NCI-H1105 treated with DMSO at 0.1 percent for 48 hours (cell line): ENCODE measurements at regions not wholly inside any gene's neighbourhood (a gene's known extent, or its start where the extent isn't known, plus 50 kb on each side); places are given as distances from the start of the nearest gene placed in this dataset.

Experiments
- DNase-seq: peaks from one replicate; lab custom pipeline; 2025; lab: John Stamatoyannopoulos, UW

GRCh38 chr4:85260064-85260463, 214.9 kb upstream of the ARHGAP24 start:
- no peak for DNase-seq

- no peak for DNase-seq
Observed at GRCh38 chr4:85265234-85265633, 209.7 kb upstream of the ARHGAP24 start.

GRCh38 chr4:85268188-85268587, 206.8 kb upstream of the ARHGAP24 start:
- DNase-seq: no peak

DNA sequence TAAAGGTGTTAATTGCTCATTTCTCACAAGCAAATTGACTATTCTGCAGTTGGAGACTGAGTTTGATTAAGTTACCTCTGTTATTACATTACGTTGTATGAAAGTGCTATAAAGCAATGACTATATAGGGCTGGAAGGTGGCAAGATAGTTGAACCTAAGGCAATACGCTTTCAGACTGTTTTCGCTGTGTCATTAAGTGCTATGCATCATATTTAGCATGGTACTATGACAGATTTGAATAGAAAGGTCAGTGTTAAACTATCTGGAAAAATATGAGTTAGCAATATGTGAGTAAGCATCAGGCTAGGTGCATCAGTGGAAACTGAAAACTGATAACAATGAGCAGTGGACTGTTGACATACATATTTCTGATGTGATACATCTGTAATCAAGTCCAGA, 206.0 kb upstream of the ARHGAP24 start:
- no peak for DNase-seq

GRCh38 chr4:85274955-85275354, 200.0 kb upstream of the ARHGAP24 start:
- DNase-seq: no peak

- DNase-seq: no peak
Observed at GRCh38 chr4:85280963-85281362, 194.0 kb upstream of the ARHGAP24 start.

- DNase-seq: no peak
Observed at GRCh38 chr4:85291226-85291625, 183.7 kb upstream of the ARHGAP24 start.

DNA sequence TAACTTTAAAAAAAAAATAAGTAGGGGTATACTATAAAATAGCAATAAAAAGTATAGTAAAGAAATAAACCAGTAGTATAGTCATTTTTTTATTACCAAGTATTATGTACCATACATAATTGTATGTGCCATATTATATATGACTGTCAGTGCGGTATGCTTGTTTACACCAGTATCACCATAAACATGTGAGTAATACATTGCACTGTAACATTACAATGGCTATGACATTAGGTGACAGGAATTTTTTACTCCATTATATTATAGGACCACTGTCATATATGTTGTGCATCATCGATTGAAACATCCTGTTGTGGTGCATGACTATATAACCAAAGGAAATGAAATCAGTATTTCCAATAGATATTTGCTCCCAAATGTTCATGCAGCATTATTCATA, 176.9 kb upstream of the ARHGAP24 start:
- DNase-seq: no peak

GRCh38 chr4:85302193-85302736, 172.7 kb upstream of the ARHGAP24 start:
- no peak for DNase-seq

DNA sequence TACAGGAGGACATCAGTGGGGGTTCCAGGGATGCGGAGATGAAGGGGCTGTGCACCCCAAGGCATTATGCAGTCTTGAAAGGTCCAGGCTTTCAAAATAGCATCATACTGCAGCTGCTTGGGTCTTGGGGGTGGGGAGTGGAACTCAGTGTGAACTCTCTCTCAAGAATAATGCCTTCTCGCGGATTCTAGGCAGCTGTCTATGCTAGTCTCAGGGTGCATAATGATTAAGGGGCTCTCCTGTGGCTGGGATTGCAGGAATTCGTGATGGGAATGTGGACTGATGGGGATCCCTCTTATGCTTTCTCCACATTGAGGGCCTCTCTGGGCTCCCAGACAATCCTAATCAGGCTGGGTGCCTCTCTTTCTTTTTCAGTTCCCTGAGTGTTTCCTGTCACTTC, 172.2 kb upstream of the ARHGAP24 start:
- DNase-seq: no peak

- DNase-seq: no peak
Observed at GRCh38 chr4:85318415-85318814, 156.5 kb upstream of the ARHGAP24 start.

- DNase-seq: peak; percentile 27
Observed at GRCh38 chr4:85358831-85359230, 116.1 kb upstream of the ARHGAP24 start.

- DNase-seq: no peak
Observed at GRCh38 chr4:85362550-85362949, 112.4 kb upstream of the ARHGAP24 start.

DNA sequence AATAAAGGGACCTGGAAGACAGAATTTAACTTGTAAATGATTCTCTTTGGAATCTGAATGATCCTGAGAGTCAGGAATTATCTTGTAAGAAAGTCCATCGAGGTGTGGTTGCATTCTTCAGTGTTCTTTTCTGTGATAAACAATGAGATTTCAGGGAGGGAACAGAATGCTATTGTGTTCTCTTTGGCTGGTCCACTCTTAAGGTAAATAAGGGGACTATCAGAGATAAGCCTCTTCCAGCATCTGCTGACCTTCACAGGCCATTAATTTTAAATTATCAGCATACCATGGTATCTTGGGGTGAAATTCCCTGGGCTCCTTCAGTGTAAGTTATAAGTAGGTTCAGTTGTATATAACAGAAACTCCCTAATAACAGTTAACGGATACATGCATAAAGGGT, 107.1 kb upstream of the ARHGAP24 start:
- DNase-seq: no peak

DNA sequence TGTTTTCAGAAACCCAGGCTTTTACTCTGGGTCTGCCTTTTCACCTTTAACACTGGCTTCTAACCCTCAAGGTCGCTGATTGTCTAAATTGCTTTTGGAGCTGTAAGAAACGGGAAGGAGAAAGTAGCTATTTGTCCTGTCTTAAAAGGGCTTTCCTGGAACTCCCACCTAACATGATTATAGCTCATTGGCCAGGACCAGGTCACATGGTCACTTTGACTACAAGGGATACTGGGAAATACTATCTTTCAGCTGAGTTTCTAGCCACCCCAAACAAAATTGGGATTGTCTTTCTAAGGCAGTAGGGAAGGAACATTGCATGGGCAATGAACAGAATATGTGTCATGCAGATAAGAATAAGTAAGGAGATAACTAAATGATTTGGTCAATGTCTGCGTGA, 106.7 kb upstream of the ARHGAP24 start:
- DNase-seq: no peak

GRCh38 chr4:85368932-85369331, 106.0 kb upstream of the ARHGAP24 start:
- DNase-seq: no peak

- no peak for DNase-seq
Observed at GRCh38 chr4:85369703-85370380, 105.1 kb upstream of the ARHGAP24 start.

- DNase-seq: peak; percentile 70
Observed at GRCh38 chr4:85370400-85371032, 104.4 kb upstream of the ARHGAP24 start.

- no peak for DNase-seq
Observed at GRCh38 chr4:85372966-85373365, 102.0 kb upstream of the ARHGAP24 start.

DNA sequence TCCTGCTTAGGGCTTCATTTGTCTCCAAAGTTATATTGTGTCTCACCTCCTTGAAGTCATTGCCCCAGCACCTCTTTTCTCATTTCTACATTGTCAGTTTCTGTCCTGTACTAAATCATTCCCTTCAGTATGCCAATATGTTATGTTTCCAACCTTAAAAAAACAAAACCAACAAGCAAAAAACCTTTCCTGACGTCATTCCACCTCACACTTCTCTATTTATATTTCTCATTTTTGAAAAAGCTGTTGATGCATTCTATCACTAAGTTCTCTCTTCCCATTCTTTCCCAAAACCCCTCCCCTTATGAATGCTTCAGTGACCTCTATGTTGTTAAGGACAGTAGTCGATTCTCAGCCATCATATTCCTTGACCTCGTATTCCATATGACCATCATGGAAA, 98.7 kb upstream of the ARHGAP24 start:
- DNase-seq: no peak

DNA sequence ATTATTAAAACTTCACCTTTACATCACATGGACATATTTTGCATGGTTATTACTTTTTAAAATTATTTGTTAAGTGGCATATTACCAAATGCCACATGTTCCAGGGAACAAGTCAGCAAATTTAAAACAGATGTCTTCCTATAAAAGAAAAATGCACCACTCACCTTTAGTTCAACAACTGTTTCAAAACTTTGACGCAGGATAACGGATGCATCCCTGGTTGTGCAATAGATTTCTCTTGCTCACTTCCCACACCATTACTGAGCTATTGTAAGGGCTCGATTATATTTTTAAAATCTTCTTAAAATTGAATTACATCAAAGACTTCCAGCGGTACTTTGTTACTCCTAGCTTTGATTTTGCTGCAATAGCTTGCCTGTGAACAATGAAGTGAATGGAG, 93.0 kb upstream of the ARHGAP24 start:
- DNase-seq: no peak

DNA sequence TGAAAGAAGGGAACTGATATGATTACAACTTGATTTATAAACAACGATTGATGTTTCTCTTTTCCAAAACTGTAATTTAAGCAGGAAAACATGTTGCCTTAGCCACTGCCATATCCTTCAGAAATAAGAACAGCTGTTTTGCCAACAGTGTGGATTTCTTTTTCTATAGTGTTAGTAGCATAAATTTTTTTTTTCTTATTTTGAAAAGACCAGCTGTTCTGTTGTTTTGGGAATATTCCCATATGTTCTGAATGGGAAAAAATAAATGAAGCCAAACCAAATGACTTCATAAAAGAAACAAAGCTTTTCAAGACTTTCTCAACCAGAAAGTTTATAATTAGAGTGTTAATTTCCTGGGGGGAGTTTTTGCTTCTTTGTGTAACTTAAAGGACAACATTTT, 83.9 kb upstream of the ARHGAP24 start:
- no peak for DNase-seq

DNA sequence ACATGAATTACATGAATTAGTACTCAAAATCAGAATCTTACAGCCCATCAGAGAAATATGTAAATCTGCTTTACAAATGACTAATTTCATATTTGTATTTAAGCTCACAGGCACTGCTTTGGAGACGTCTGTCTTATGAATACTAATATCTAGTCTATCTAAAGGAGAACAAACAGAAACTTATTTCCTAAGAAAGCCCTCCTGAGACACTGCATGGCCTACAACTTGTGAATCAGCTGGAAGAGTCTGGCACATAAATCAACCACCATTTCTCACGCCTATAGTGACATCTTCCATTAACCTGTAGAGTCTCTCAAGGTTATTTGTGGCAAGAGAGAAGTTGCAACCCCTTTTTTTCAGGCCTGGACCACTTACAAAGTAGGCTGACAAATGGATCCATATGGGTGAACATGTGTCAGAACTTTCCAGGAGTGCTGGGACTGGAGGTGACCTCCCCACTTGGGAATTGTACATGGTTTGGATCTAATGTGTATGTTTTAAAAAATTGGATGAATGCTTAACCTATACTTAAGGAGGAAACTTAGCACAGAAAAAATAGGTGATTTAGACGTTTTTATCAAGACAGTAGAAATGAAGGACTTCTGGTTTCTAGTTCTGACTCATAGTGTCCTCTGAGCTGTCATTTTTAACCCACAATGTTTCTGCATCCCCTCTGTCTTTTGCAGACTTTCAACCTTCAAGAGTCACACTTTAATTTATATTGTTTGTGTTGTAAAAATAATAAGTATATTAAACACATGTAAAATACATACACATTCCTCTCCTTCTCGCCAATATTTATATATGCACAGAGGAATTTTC, 83.2 kb upstream of the ARHGAP24 start:
- no peak for DNase-seq
